ENCODE measurements at regions not wholly inside any gene's neighbourhood (a gene's known extent, or its start where the extent isn't known, plus 50 kb on each side); places are given as distances from the start of the nearest gene placed in this dataset.

DNA sequence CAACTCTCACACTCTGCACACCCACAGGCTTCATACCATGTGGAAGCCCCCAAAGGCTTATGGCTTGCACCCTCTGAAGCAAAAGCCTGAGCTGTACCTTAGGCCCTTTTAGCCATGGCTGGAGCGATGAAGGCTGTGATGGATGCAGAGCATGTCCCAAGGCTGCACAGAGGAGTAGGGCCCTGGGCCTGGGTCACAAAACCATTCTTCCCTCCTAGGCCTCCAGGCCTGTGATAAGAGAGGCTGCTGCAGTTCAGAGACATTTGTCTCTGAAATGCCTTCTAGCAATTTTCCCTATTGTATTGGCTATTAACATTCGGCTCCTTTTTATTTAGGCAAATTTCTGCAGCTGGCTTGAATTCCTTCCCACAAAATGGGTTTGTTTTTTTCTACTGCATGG lies 1707.7 kb downstream of the MRPL39 start:
- no peak overlapping the region for H3K27ac ChIP-seq (replicated peaks)
- no peak overlapping the region for H3K4me3 ChIP-seq
- intact Hi-C loops (cut with micrococcal nuclease), result no loop called here
- H3K36me3 ChIP-seq, result no peaks in the 10 kb centered on the region
- H3K27me3 ChIP-seq (ENCODE audit: low read depth), result no peaks in the 10 kb centered on the region
- TF ChIP-seq, protein P1, sequence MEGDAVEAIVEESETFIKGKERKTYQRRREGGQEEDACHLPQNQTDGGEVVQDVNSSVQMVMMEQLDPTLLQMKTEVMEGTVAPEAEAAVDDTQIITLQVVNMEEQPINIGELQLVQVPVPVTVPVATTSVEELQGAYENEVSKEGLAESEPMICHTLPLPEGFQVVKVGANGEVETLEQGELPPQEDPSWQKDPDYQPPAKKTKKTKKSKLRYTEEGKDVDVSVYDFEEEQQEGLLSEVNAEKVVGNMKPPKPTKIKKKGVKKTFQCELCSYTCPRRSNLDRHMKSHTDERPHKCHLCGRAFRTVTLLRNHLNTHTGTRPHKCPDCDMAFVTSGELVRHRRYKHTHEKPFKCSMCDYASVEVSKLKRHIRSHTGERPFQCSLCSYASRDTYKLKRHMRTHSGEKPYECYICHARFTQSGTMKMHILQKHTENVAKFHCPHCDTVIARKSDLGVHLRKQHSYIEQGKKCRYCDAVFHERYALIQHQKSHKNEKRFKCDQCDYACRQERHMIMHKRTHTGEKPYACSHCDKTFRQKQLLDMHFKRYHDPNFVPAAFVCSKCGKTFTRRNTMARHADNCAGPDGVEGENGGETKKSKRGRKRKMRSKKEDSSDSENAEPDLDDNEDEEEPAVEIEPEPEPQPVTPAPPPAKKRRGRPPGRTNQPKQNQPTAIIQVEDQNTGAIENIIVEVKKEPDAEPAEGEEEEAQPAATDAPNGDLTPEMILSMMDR (IDR thresholded peaks at IDR 0.05; ENCODE audit: borderline replicate concordance), result no peak
- peaks cover 8% of the 10 kb centered on the region for H3K9me3 ChIP-seq (replicated peaks)
- no peaks in the 10 kb centered on the region for H3K4me1 ChIP-seq
- DNase-seq, result no peak

DNA sequence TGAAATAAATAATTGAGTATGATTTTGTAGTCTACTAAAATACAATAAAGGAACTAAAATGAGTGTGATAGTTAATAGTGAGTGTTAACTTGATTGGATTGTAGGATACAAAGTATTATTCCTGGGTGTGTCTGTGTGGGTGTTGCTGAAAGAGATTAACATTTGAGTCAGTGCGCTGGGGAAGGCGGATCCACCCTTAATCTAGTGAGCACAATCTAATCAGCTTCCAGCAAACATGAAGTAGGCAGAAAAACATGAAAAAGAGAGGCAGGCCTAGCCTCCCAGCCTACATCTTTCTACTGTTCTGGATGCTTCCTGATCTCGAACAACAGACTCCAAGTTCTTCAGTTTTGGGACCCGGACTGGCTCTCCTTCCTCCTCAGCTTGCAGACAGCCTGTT lies 1716.6 kb downstream of the MRPL39 start:
- Histone ChIP-seq H3K4me3 (no peak overlapping the region), H3K27ac (replicated peaks) (no peak overlapping the region), H3K27me3 (ENCODE audit: low read depth) (no peaks in the 10 kb centered on the region), H3K36me3 (no peaks in the 10 kb centered on the region), H3K9me3 (replicated peaks) (peaks cover 4% of the 10 kb centered on the region), H3K4me1 (no peaks in the 10 kb centered on the region)
- TF ChIP-seq, protein P1 (IDR thresholded peaks at IDR 0.05; ENCODE audit: borderline replicate concordance), result no peak
- DNase-seq, result no peak
- intact Hi-C loops (cut with micrococcal nuclease), result no loop called here

DNA sequence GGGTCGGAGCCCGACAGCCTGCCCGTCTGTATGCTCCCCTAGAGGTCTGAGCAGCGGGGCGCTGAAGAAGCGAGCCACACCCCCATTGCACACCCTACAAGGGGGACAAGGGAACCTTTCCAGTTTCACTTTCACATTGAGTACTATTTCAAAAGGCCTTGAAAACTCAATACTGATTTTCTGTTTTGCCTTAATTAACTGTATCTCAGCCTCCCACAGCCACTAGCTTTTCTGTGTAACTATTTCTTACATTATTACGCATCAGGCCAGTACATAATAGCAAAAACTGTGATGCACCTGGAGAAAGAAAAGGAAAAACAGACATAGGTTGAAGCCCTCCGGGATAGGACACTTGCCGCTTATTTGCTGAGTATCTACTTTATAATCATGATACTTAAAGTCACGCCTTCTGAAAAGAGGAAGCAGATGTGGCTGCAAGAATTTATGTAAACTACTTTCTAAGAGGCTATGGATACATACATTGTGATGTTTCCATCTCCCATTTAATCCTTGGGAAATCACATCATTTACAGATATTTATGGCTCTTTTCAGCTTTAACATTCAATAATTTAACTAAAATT lies 1719.5 kb downstream of the MRPL39 start:
- TF ChIP-seq, protein P1 (IDR thresholded peaks at IDR 0.05; ENCODE audit: borderline replicate concordance), result no peak
- Histone ChIP-seq H3K4me1 (no peaks in the 10 kb centered on the region), H3K4me3 (no peak overlapping the region), H3K27ac (replicated peaks) (no peak overlapping the region), H3K36me3 (no peaks in the 10 kb centered on the region), H3K9me3 (replicated peaks) (peaks cover 4% of the 10 kb centered on the region), H3K27me3 (ENCODE audit: low read depth) (no peaks in the 10 kb centered on the region)
- intact Hi-C loops (cut with micrococcal nuclease), result no loop called here
- no peak for DNase-seq

DNA sequence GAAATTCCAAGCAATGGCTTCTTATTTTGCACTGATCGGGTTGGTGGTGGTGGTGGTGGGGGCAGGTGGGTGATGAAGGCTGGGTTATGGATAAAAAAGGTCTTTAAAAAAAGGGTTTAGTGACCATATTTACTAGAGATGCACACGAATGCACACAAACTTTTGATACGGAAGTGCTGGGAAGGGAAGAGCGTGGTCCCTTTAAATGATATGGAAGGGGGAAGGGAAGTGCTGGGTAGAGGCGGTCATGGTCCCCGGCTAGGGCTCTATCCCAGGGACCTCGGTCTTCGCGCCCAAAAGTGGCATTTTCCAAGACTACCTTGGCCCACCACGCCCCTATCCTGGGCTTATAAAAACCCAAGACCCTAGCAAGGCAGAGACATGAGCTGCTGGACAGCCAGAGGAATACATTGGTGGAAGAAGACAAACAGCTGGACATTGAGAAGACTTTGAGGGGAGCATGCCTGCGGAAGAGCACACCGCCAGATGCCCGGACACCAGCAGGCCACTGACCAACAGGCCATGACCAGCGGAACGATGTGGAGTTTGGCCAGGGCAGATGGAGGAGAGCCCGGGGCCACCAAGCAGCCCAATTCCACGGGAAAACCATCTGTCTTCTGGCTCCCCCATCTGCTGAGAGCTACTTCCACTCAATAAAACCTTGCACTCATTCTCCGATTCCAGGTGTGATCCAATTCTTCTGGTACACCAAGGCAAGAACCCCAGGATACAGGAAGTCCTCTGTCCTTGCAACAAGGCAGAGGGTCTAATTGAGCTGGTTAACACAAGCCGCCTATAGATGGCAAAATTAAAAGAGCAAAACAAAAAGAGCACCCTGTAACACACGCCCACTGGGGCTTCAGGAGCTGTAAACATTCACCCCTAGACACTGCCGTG lies 1720.2 kb downstream of the MRPL39 start:
- Histone ChIP-seq H3K4me1 (no peaks in the 10 kb centered on the region), H3K9me3 (replicated peaks) (peaks cover 4% of the 10 kb centered on the region), H3K27ac (replicated peaks) (no peak overlapping the region), H3K4me3 (no peak overlapping the region), H3K27me3 (ENCODE audit: low read depth) (no peaks in the 10 kb centered on the region), H3K36me3 (no peaks in the 10 kb centered on the region)
- intact Hi-C loops (cut with micrococcal nuclease), result no loop called here
- TF ChIP-seq, protein P1 (IDR thresholded peaks at IDR 0.05; ENCODE audit: borderline replicate concordance), result no peak
- no peak for DNase-seq

- H3K27me3 ChIP-seq (ENCODE audit: low read depth), result no peaks in the 10 kb centered on the region
- TF ChIP-seq, protein P1 (IDR thresholded peaks at IDR 0.05; ENCODE audit: borderline replicate concordance), result no peak
- DNase-seq, result no peak
- no peak overlapping the region for H3K4me3 ChIP-seq
- no peaks in the 10 kb centered on the region for H3K4me1 ChIP-seq
- intact Hi-C loops (cut with micrococcal nuclease), result no loop called here
- H3K27ac ChIP-seq (replicated peaks), result no peak overlapping the region
- no peaks in the 10 kb centered on the region for H3K36me3 ChIP-seq
- peaks cover 4% of the 10 kb centered on the region for H3K9me3 ChIP-seq (replicated peaks)
Measured at GRCh38 chr21:23881783-23882182, 1725.5 kb downstream of the MRPL39 start.

Measured in left ventricle myocardium inferior (tissue), 1 donor.